NCI-H2227 treated with DMSO at 0.1 percent for 48 hours (cell line): ENCODE measurements at regions not wholly inside any gene's neighbourhood (a gene's known extent, or its start where the extent isn't known, plus 50 kb on each side); places are given as distances from the start of the nearest gene placed in this dataset.

Experiments
- DNase-seq: peaks from one replicate; lab custom pipeline; 2025; lab: John Stamatoyannopoulos, UW

- DNase-seq, result no peak
Measured at GRCh38 chr5:69033690-69034089, 60.1 kb upstream of the SLC30A5 start.

- peak; percentile 19 for DNase-seq
Measured at GRCh38 chr5:69034898-69035297, 58.9 kb upstream of the SLC30A5 start.

GRCh38 chr5:69035665-69036064 is 58.1 kb upstream of the SLC30A5 start:
- no peak for DNase-seq

- no peak for DNase-seq
Measured at GRCh38 chr5:69038539-69038938, 55.3 kb upstream of the SLC30A5 start.

- DNase-seq, result no peak
Measured at GRCh38 chr5:69039829-69040228, 54.0 kb upstream of the SLC30A5 start.

- no peak for DNase-seq
Measured at GRCh38 chr5:69042500-69042899, 51.3 kb upstream of the SLC30A5 start.

- DNase-seq, result peak; percentile 90
Measured at GRCh38 chr5:69042915-69043654, 50.7 kb upstream of the SLC30A5 start.

- no peak for DNase-seq
Measured at GRCh38 chr5:69043655-69043996, 50.2 kb upstream of the SLC30A5 start.
